ENCODE measurements at regions not wholly inside any gene's neighbourhood (a gene's known extent, or its start where the extent isn't known, plus 50 kb on each side); places are given as distances from the start of the nearest gene placed in this dataset.

- TF ChIP-seq CTCF (IDR thresholded peaks at IDR 0.05 in 8 of 11, conservative IDR thresholded peaks at IDR 0.05 in 3 of 11) (no peak), POLR2A (IDR thresholded peaks at IDR 0.05) (no peak)
Measured at GRCh38 chr20:12016291-12016690, 98.6 kb downstream of the BTBD3 start.
